ENCODE measurements at regions not wholly inside any gene's neighbourhood (a gene's known extent, or its start where the extent isn't known, plus 50 kb on each side); places are given as distances from the start of the nearest gene placed in this dataset.
"Not testable (repeated sequence)": the region's sequence is repeated elsewhere in the genome, so short reads cannot be mapped to it uniquely, and the experiment has no call there.

GRCh38 chr6:37565267-37566110, 65.8 kb upstream of the CCDC167 start:
- Histone ChIP-seq H3K27ac (ENCODE audit: low read depth, low read length) (no peak overlapping the region), H3K36me3 (ENCODE audit: control insufficient read depth, insufficient read depth, low read length) (no peaks in the 10 kb centered on the region), H3K9ac (ENCODE audit: low read length) (no peak overlapping the region), H3K4me3 (ENCODE audit: low read length) (peak overlapping the region; percentile 64), H3K4me1 (ENCODE audit: control insufficient read depth, insufficient read depth, low read length) (no peaks in the 10 kb centered on the region), H3K27me3 (ENCODE audit: control insufficient read depth, insufficient read depth, low read length) (peaks cover 2% of the 10 kb centered on the region)

GRCh38 chr6:37562926-37563288, 63.2 kb upstream of the CCDC167 start:
- H3K36me3 ChIP-seq (ENCODE audit: control insufficient read depth, insufficient read depth, low read length); H3K4me3 ChIP-seq (ENCODE audit: low read length); H3K27ac ChIP-seq (ENCODE audit: low read depth, low read length); H3K9ac ChIP-seq (ENCODE audit: low read length); H3K4me1 ChIP-seq (ENCODE audit: control insufficient read depth, insufficient read depth, low read length); H3K27me3 ChIP-seq (ENCODE audit: control insufficient read depth, insufficient read depth, low read length): not testable (repeated sequence)

GRCh38 chr6:37561361-37561760, 61.7 kb upstream of the CCDC167 start:
- H3K4me1 ChIP-seq (ENCODE audit: control insufficient read depth, insufficient read depth, low read length): no peaks in the 10 kb centered on the region
- peaks cover 2% of the 10 kb centered on the region for H3K27me3 ChIP-seq (ENCODE audit: control insufficient read depth, insufficient read depth, low read length)
- H3K4me3 ChIP-seq (ENCODE audit: low read length): no peak overlapping the region
- H3K9ac ChIP-seq (ENCODE audit: low read length): no peak overlapping the region
- no peaks in the 10 kb centered on the region for H3K36me3 ChIP-seq (ENCODE audit: control insufficient read depth, insufficient read depth, low read length)
- H3K27ac ChIP-seq (ENCODE audit: low read depth, low read length): no peak overlapping the region

- no peaks in the 10 kb centered on the region for H3K4me1 ChIP-seq (ENCODE audit: control insufficient read depth, insufficient read depth, low read length)
- no peaks in the 10 kb centered on the region for H3K36me3 ChIP-seq (ENCODE audit: control insufficient read depth, insufficient read depth, low read length)
- H3K27ac ChIP-seq (ENCODE audit: low read depth, low read length): no peak overlapping the region
- H3K27me3 ChIP-seq (ENCODE audit: control insufficient read depth, insufficient read depth, low read length): peaks cover 2% of the 10 kb centered on the region
- H3K4me3 ChIP-seq (ENCODE audit: low read length): no peak overlapping the region
- no peak overlapping the region for H3K9ac ChIP-seq (ENCODE audit: low read length)
Measured at GRCh38 chr6:37560737-37561103, 61.0 kb upstream of the CCDC167 start.

- no peak overlapping the region for H3K4me3 ChIP-seq (ENCODE audit: low read length)
- H3K36me3 ChIP-seq (ENCODE audit: control insufficient read depth, insufficient read depth, low read length): no peaks in the 10 kb centered on the region
- H3K9ac ChIP-seq (ENCODE audit: low read length): no peak overlapping the region
- no peaks in the 10 kb centered on the region for H3K27me3 ChIP-seq (ENCODE audit: control insufficient read depth, insufficient read depth, low read length)
- no peak overlapping the region for H3K27ac ChIP-seq (ENCODE audit: low read depth, low read length)
- H3K4me1 ChIP-seq (ENCODE audit: control insufficient read depth, insufficient read depth, low read length): no peaks in the 10 kb centered on the region
Measured at GRCh38 chr6:37559501-37559900, 59.8 kb upstream of the CCDC167 start.

- Histone ChIP-seq H3K4me3 (ENCODE audit: low read length) (no peak overlapping the region), H3K4me1 (ENCODE audit: control insufficient read depth, insufficient read depth, low read length) (no peaks in the 10 kb centered on the region), H3K9ac (ENCODE audit: low read length) (no peak overlapping the region), H3K36me3 (ENCODE audit: control insufficient read depth, insufficient read depth, low read length) (no peaks in the 10 kb centered on the region), H3K27ac (ENCODE audit: low read depth, low read length) (no peak overlapping the region), H3K27me3 (ENCODE audit: control insufficient read depth, insufficient read depth, low read length) (no peaks in the 10 kb centered on the region)
Measured at GRCh38 chr6:37559050-37559449, 59.4 kb upstream of the CCDC167 start.

GRCh38 chr6:37558646-37559045, 59.0 kb upstream of the CCDC167 start:
- H3K9ac ChIP-seq (ENCODE audit: low read length): no peak overlapping the region
- H3K4me1 ChIP-seq (ENCODE audit: control insufficient read depth, insufficient read depth, low read length): no peaks in the 10 kb centered on the region
- no peaks in the 10 kb centered on the region for H3K27me3 ChIP-seq (ENCODE audit: control insufficient read depth, insufficient read depth, low read length)
- H3K36me3 ChIP-seq (ENCODE audit: control insufficient read depth, insufficient read depth, low read length): no peaks in the 10 kb centered on the region
- no peak overlapping the region for H3K4me3 ChIP-seq (ENCODE audit: low read length)
- no peak overlapping the region for H3K27ac ChIP-seq (ENCODE audit: low read depth, low read length)

GRCh38 chr6:37558168-37558567, 58.5 kb upstream of the CCDC167 start:
- H3K27ac ChIP-seq (ENCODE audit: low read depth, low read length): no peak overlapping the region

GRCh38 chr6:37557645-37558114, 58.0 kb upstream of the CCDC167 start:
- H3K4me1 ChIP-seq (ENCODE audit: control insufficient read depth, insufficient read depth, low read length): no peaks in the 10 kb centered on the region
- H3K27ac ChIP-seq (ENCODE audit: low read depth, low read length): no peak overlapping the region
- no peaks in the 10 kb centered on the region for H3K36me3 ChIP-seq (ENCODE audit: control insufficient read depth, insufficient read depth, low read length)
- H3K27me3 ChIP-seq (ENCODE audit: control insufficient read depth, insufficient read depth, low read length): no peaks in the 10 kb centered on the region
- no peak overlapping the region for H3K9ac ChIP-seq (ENCODE audit: low read length)
- no peak overlapping the region for H3K4me3 ChIP-seq (ENCODE audit: low read length)

More at GRCh38 chr6:37558168-37558567, 58.5 kb upstream of the CCDC167 start:
- Histone ChIP-seq H3K9ac (ENCODE audit: low read length) (no peak overlapping the region), H3K4me3 (ENCODE audit: low read length) (no peak overlapping the region), H3K36me3 (ENCODE audit: control insufficient read depth, insufficient read depth, low read length) (no peaks in the 10 kb centered on the region), H3K27me3 (ENCODE audit: control insufficient read depth, insufficient read depth, low read length) (no peaks in the 10 kb centered on the region), H3K4me1 (ENCODE audit: control insufficient read depth, insufficient read depth, low read length) (no peaks in the 10 kb centered on the region)

- H3K27ac ChIP-seq (ENCODE audit: low read depth, low read length): no peak overlapping the region
- H3K27me3 ChIP-seq (ENCODE audit: control insufficient read depth, insufficient read depth, low read length): no peaks in the 10 kb centered on the region
- H3K9ac ChIP-seq (ENCODE audit: low read length): no peak overlapping the region
- no peaks in the 10 kb centered on the region for H3K4me1 ChIP-seq (ENCODE audit: control insufficient read depth, insufficient read depth, low read length)
- H3K4me3 ChIP-seq (ENCODE audit: low read length): no peak overlapping the region
- H3K36me3 ChIP-seq (ENCODE audit: control insufficient read depth, insufficient read depth, low read length): no peaks in the 10 kb centered on the region
Measured at GRCh38 chr6:37556881-37557644, 57.4 kb upstream of the CCDC167 start.

- Histone ChIP-seq H3K9ac (ENCODE audit: low read length) (no peak overlapping the region), H3K4me3 (ENCODE audit: low read length) (no peak overlapping the region), H3K27me3 (ENCODE audit: control insufficient read depth, insufficient read depth, low read length) (no peaks in the 10 kb centered on the region), H3K36me3 (ENCODE audit: control insufficient read depth, insufficient read depth, low read length) (no peaks in the 10 kb centered on the region), H3K4me1 (ENCODE audit: control insufficient read depth, insufficient read depth, low read length) (no peaks in the 10 kb centered on the region), H3K27ac (ENCODE audit: low read depth, low read length) (no peak overlapping the region)
Measured at GRCh38 chr6:37555040-37555781, 55.5 kb upstream of the CCDC167 start.

GRCh38 chr6:37554480-37554819, 54.8 kb upstream of the CCDC167 start:
- H3K36me3 ChIP-seq (ENCODE audit: control insufficient read depth, insufficient read depth, low read length): no peaks in the 10 kb centered on the region

More at GRCh38 chr6:37554480-37554819, 54.8 kb upstream of the CCDC167 start:
- H3K27ac ChIP-seq (ENCODE audit: low read depth, low read length): no peak overlapping the region
- H3K4me1 ChIP-seq (ENCODE audit: control insufficient read depth, insufficient read depth, low read length): no peaks in the 10 kb centered on the region
- no peak overlapping the region for H3K4me3 ChIP-seq (ENCODE audit: low read length)
- H3K27me3 ChIP-seq (ENCODE audit: control insufficient read depth, insufficient read depth, low read length): no peaks in the 10 kb centered on the region
- no peak overlapping the region for H3K9ac ChIP-seq (ENCODE audit: low read length)

Measured in rectal smooth muscle tissue (tissue), 1 donor.